Breast epithelium (tissue), 4 donors: ENCODE measurements at regions not wholly inside any gene's neighbourhood (a gene's known extent, or its start where the extent isn't known, plus 50 kb on each side); places are given as distances from the start of the nearest gene placed in this dataset.

Experiments
- DNase-seq, 2 donors: peaks; one replicate each; pipeline ENCODE4 v3.0.0-alpha.2; 2019; ENCODE audit warnings: low spot score in 2 of 2
- H3K27ac ChIP-seq, 2 donors: fragments of 200-600 bp; sonication (generic) in 1 of 2; one replicate each; pipeline ENCODE4 v1.5.1; 2016 to 2019; ENCODE audit warnings: mild to moderate bottlenecking in 1 of 2
- H3K27me3 ChIP-seq, 2 donors: fragments of 200-600 bp; sonication (generic) in 1 of 2; one replicate each; pipeline versions ENCODE4 v1.5.1 to v1.6.0; 2017 to 2019; ENCODE audit warnings: control low read depth in 1 of 2, mild to moderate bottlenecking in 1 of 2
- H3K36me3 ChIP-seq: fragments of 200-600 bp; one replicate; pipeline ENCODE4 v1.5.1; 2019
- H3K4me1 ChIP-seq, 2 donors: fragments of 200-600 bp; sonication (generic); one replicate each; pipeline ENCODE4 v1.5.1; 2016 to 2019; ENCODE audit warnings: control low read depth in 1 of 2
- H3K4me3 ChIP-seq, 3 donors: fragments of 200-600 bp; sonication (generic); 1 replicate in 2 of 3; 2 replicates in 1 of 3; pipeline ENCODE4 v1.5.1; 2016 to 2019; ENCODE audit warnings: mild to moderate bottlenecking in 3 of 3, moderate library complexity in 2 of 3
- H3K9me3 ChIP-seq, 2 donors: fragments of 200-600 bp; sonication (generic) in 1 of 2; one replicate each; pipeline ENCODE4 v1.5.1; 2016 to 2019; ENCODE audit warnings: control low read depth in 1 of 2
- POLR2A ChIP-seq: fragments of 450-650 bp; IDR thresholded peaks from one replicate; pipeline ENCODE4 v1.6.1; 2016; ENCODE audit warnings: antibody characterized with exemption, mild to moderate bottlenecking, moderate library complexity
- POLR2AphosphoS5 ChIP-seq, 3 donors: sonication (generic); formaldehyde crosslinking; IDR thresholded peaks; one replicate each; pipeline ENCODE4 v1.6.1; 2017; ENCODE audit warnings: antibody characterized with exemption in 3 of 3
- intact Hi-C: fragments of 100-400 bp; cut with DNase I; formaldehyde crosslinking; loops from one replicate; pipeline ENCODE4 v1.15.1; 2023; ENCODE audit warnings: low total_unique reads
- TF ChIP-seq, protein P1 (sequence below), 3 donors: fragments of 450-650 bp; IDR thresholded peaks; one replicate each; pipeline ENCODE4 v1.5.1; 2016 to 2017; ENCODE audit warnings: antibody characterized with exemption in 3 of 3, mild to moderate bottlenecking in 3 of 3, moderate library complexity in 3 of 3

DNA sequence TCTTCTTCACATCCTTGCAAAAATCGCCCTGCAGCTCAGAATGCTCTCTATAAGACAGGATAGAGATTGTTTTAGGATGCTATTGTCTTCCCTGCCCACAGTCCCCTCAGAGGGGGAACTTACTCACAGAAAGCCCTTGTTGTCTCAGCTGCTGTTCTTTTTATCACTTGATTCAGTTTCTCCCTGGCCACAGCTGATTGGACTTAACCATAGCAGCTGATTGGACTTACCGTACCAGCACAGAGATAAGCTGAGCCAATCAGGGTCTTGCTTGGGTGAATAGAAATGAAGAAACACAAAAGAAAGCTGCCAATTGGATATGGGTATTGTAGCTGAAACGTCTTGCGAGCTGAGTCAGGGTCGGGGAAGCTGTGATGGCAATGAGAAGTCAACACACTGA lies 194.2 kb upstream of the MEX3C start:
- Histone ChIP-seq H3K27ac (no peak overlapping the region), H3K27me3 (no peaks in the 10 kb centered on the region), H3K4me1 (no peaks in the 10 kb centered on the region), H3K36me3 (no peaks in the 10 kb centered on the region), H3K9me3 (peaks cover 0 to 3% of the 10 kb centered on the region in 2 donors), H3K4me3 (no peak overlapping the region)
- TF ChIP-seq, protein P1, sequence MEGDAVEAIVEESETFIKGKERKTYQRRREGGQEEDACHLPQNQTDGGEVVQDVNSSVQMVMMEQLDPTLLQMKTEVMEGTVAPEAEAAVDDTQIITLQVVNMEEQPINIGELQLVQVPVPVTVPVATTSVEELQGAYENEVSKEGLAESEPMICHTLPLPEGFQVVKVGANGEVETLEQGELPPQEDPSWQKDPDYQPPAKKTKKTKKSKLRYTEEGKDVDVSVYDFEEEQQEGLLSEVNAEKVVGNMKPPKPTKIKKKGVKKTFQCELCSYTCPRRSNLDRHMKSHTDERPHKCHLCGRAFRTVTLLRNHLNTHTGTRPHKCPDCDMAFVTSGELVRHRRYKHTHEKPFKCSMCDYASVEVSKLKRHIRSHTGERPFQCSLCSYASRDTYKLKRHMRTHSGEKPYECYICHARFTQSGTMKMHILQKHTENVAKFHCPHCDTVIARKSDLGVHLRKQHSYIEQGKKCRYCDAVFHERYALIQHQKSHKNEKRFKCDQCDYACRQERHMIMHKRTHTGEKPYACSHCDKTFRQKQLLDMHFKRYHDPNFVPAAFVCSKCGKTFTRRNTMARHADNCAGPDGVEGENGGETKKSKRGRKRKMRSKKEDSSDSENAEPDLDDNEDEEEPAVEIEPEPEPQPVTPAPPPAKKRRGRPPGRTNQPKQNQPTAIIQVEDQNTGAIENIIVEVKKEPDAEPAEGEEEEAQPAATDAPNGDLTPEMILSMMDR (IDR thresholded peaks at IDR 0.05): no peak
- no peak for TF ChIP-seq POLR2A
- no peak for TF ChIP-seq POLR2AphosphoS5 (IDR thresholded peaks at IDR 0.05)
- no peak for DNase-seq
- intact Hi-C loops: no loop called here

DNA sequence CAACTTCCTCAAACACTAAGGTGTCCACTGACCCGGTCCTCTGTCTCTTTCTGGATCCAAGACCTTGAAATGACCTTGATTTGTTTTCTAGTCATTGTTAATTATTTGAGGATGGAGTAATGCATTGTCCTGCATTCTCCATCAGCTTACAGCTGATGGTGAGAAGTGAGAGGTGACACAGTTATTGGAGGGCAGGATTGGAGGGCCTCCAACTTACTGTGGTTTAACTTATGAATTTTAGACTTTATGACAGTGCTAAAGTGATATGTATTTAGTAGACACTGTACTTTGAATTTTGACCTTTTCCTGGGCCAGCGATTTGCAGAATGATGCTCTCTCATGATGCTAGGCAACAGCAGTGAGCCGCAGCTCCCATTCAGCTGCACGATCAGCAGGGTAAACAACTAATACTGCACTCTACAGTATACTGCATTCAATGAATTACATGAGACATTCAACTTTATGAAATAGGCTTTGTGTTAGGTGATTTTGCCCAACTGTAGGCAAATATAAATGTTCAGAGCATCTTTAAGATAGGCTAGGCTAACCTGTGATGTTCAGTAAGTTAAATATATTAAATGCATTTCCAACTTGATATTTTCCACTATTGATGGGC lies 200.0 kb upstream of the MEX3C start:
- TF ChIP-seq POLR2A (no peak), POLR2AphosphoS5 (IDR thresholded peaks at IDR 0.05) (no peak)
- TF ChIP-seq, protein P1 (IDR thresholded peaks at IDR 0.05): no peak

DNA sequence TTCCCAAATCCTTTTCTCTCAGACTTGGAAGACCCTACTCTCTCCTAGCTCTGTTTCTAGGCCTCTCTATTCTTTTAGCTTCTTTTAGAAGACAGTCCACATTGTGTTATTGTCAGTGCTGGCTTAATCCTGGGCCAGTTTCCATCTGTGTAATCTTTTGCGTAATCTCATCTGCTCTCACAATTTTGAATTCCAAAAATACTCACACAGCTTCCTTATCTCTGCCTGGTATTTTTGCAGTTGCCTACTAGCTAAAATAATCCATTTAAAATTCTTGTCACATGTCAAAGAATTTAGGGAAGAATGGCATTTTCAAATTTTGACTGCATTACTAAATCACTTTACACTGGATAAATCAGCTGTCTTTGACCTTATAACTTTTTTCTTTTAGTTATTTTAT lies 200.6 kb upstream of the MEX3C start:
- intact Hi-C loops: no loop called here
- H3K9me3 ChIP-seq: peaks cover 0 to 3% of the 10 kb centered on the region in 2 donors
- TF ChIP-seq POLR2AphosphoS5 (IDR thresholded peaks at IDR 0.05): no peak
- no peak for TF ChIP-seq POLR2A
- TF ChIP-seq, protein P1 (IDR thresholded peaks at IDR 0.05): no peak

More for the DNA sequence above, 200.0 kb upstream of the MEX3C start:
- Histone ChIP-seq H3K4me1 (no peaks in the 10 kb centered on the region), H3K27ac (no peak overlapping the region), H3K4me3 (no peak overlapping the region), H3K27me3 (no peaks in the 10 kb centered on the region), H3K36me3 (no peaks in the 10 kb centered on the region), H3K9me3 (peaks cover 0 to 3% of the 10 kb centered on the region in 2 donors)
- intact Hi-C loops: no loop called here
- no peak for DNase-seq

DNA sequence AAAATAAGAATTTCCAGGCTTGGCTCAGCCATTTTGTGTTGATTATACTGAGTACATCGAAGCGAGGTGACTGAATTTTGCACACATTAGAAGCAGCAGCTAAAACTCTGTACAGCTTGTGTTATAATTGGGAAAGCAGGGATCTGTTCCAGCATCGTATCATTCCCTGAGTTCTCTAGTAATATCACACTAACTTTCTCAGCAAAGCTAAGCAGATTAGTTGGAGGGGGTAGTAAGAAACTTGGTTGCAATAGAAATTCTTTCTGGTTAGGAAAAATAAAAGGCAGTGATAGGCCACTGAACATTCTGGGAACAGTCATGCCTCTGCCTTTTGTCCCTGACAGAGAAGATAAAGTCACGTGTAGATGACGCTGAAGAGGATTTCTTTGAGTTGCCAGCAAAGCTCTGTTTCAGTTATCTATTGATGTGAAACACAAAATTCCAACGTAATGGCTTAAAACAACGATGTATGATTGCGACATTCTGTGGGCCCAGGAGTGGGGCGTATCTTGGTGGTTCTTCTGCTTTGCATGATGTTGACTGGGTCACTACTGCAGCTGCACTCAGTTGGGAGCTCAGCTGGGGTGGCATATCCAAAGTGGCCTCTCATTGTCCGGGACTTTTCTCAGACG lies 202.1 kb upstream of the MEX3C start:
- Histone ChIP-seq H3K4me3 (no peak overlapping the region), H3K36me3 (no peaks in the 10 kb centered on the region), H3K27ac (no peak overlapping the region), H3K4me1 (no peaks in the 10 kb centered on the region), H3K9me3 (no peaks in the 10 kb centered on the region), H3K27me3 (no peaks in the 10 kb centered on the region)
- TF ChIP-seq POLR2AphosphoS5 (IDR thresholded peaks at IDR 0.05) (no peak), POLR2A (no peak)
- TF ChIP-seq, protein P1 (IDR thresholded peaks at IDR 0.05): no peak
- no peak for DNase-seq
- intact Hi-C loops: no loop called here

More for the DNA sequence above, 200.6 kb upstream of the MEX3C start:
- H3K36me3 ChIP-seq: no peaks in the 10 kb centered on the region
- no peak for DNase-seq
- no peaks in the 10 kb centered on the region for H3K27me3 ChIP-seq
- no peak overlapping the region for H3K27ac ChIP-seq
- H3K4me3 ChIP-seq: no peak overlapping the region
- no peaks in the 10 kb centered on the region for H3K4me1 ChIP-seq

DNA sequence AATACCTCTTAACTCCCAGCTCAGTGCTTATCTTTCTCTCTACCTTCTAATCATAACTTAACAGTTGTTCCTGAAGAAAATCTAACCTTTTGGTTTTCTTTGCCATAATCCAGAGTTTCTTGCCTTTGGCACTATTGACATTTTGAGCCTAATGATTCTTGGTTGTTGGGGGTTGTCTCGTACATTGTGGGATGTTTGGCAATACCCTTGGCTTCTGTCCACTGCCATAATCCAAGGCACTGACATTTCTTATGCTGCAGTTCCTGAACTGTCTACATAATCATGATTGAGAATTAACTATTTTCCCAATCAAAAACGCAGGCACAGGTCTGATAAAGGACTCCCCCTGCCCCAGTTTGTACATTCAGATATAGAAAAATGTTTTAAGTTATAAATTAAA lies 203.2 kb upstream of the MEX3C start:
- Histone ChIP-seq H3K36me3 (no peaks in the 10 kb centered on the region), H3K27ac (no peak overlapping the region), H3K4me1 (no peaks in the 10 kb centered on the region), H3K4me3 (no peak overlapping the region), H3K9me3 (no peaks in the 10 kb centered on the region), H3K27me3 (no peaks in the 10 kb centered on the region)
- intact Hi-C loops: no loop called here
- no peak for DNase-seq
- TF ChIP-seq POLR2AphosphoS5 (IDR thresholded peaks at IDR 0.05) (no peak), POLR2A (no peak)
- TF ChIP-seq, protein P1 (IDR thresholded peaks at IDR 0.05): no peak
